Activated B cell treated with CpG ODN at 0.5 μM for 24 hours (primary cell): ENCODE measurements at regions not wholly inside any gene's neighbourhood (a gene's known extent, or its start where the extent isn't known, plus 50 kb on each side); places are given as distances from the start of the nearest gene placed in this dataset.

Experiments
- ATAC-seq: fragments of 200-7000 bp; cut with Tn5 transposase; one replicate; pipeline ENCODE4 v1.10.0; 2021; ENCODE audit warnings: low read depth, mild to moderate bottlenecking, moderate library complexity
- CTCF ChIA-PET: fragments of 350-600 bp; sonication (Branson Sonifier 250); formaldehyde crosslinking; loops from one replicate; lab custom pipeline; 2021; ENCODE audit warnings: antibody characterized with exemption; lab: Charles Lee
- POLR2A ChIA-PET: fragments of 350-600 bp; sonication (Branson Sonifier 250); formaldehyde crosslinking; loops from one replicate; lab custom pipeline; 2021; ENCODE audit warnings: antibody characterized with exemption; lab: Charles Lee
- DNase-seq: peaks from one replicate; pipeline ENCODE4 v3.0.0; 2022
- H3K27ac Mint-ChIP-seq: one replicate; pipeline ENCODE4 v1.8.0; 2020; ENCODE audit warnings: mixed read lengths
- H3K27me3 Mint-ChIP-seq: one replicate; pipeline ENCODE4 v1.8.0; 2021; ENCODE audit warnings: mixed read lengths
- H3K36me3 Mint-ChIP-seq: one replicate; pipeline ENCODE4 v1.8.0; 2021; ENCODE audit warnings: low read depth, mixed read lengths
- H3K4me1 Mint-ChIP-seq: one replicate; pipeline ENCODE4 v1.8.0; 2021; ENCODE audit warnings: mixed read lengths
- H3K4me3 Mint-ChIP-seq: one replicate; pipeline ENCODE4 v1.8.0; 2020; ENCODE audit warnings: mild to moderate bottlenecking, mixed read lengths
- H3K9me3 Mint-ChIP-seq: one replicate; pipeline ENCODE4 v1.8.0; 2020; ENCODE audit warnings: mixed read lengths
- CTCF ChIP-seq: fragments of 200-600 bp; IDR thresholded peaks from one replicate; pipeline ENCODE4 v1.8.0; 2022; ENCODE audit warnings: antibody characterized with exemption, mild to moderate bottlenecking
- intact Hi-C: fragments of 100-400 bp; cut with micrococcal nuclease; formaldehyde crosslinking; loops from one replicate; pipeline ENCODE4 v1.15.1; 2024

- TF ChIP-seq CTCF = no peak
- intact Hi-C loops = no loop called here
- peaks cover 31% of the 10 kb centered on the region for H3K4me1 Mint-ChIP-seq
These were observed 114.9 kb upstream of the AFF2 start for GRCh38 chrX:148385471-148385870.

GRCh38 chrX:148389629-148390028 is 110.8 kb upstream of the AFF2 start:
- ATAC-seq = no peak
- peaks cover 11% of the 10 kb centered on the region for H3K4me1 Mint-ChIP-seq
- no peak overlapping the region for H3K4me3 Mint-ChIP-seq
- ChIA-PET POLR2A (no interaction called here), CTCF (no interaction called here)
- H3K27ac Mint-ChIP-seq = no peak overlapping the region
- no peaks in the 10 kb centered on the region for H3K36me3 Mint-ChIP-seq
- no peaks in the 10 kb centered on the region for H3K27me3 Mint-ChIP-seq
- no peak for TF ChIP-seq CTCF
- intact Hi-C loops = no loop called here
- DNase-seq = no peak
- H3K9me3 Mint-ChIP-seq = no peaks in the 10 kb centered on the region

More at GRCh38 chrX:148385471-148385870, 114.9 kb upstream of the AFF2 start:
- DNase-seq (no peak), ATAC-seq (no peak)
- H3K9me3 Mint-ChIP-seq = no peaks in the 10 kb centered on the region
- ChIA-PET POLR2A (no interaction called here), CTCF (no interaction called here)
- H3K36me3 Mint-ChIP-seq = no peaks in the 10 kb centered on the region
- no peak overlapping the region for H3K4me3 Mint-ChIP-seq
- no peaks in the 10 kb centered on the region for H3K27me3 Mint-ChIP-seq
- no peak overlapping the region for H3K27ac Mint-ChIP-seq

GRCh38 chrX:148412006-148412405 is 88.4 kb upstream of the AFF2 start:
- TF ChIP-seq CTCF = no peak
- ChIA-PET CTCF (no interaction called here), POLR2A (no interaction called here)
- ATAC-seq (no peak), DNase-seq (no peak)
- Mint-ChIP-seq H3K36me3 (no peaks in the 10 kb centered on the region), H3K27me3 (peaks cover 3% of the 10 kb centered on the region), H3K4me1 (peaks cover 12% of the 10 kb centered on the region), H3K27ac (no peak overlapping the region), H3K9me3 (no peaks in the 10 kb centered on the region), H3K4me3 (no peak overlapping the region)
- intact Hi-C loops = no loop called here

GRCh38 chrX:148416142-148416541 is 84.3 kb upstream of the AFF2 start:
- ChIA-PET CTCF (no interaction called here), POLR2A (no interaction called here)
- TF ChIP-seq CTCF = no peak
- no peaks in the 10 kb centered on the region for H3K9me3 Mint-ChIP-seq
- H3K4me3 Mint-ChIP-seq = no peak overlapping the region
- intact Hi-C loops = loop anchor here (2.0 to 5.0 kb wide), 2 partner anchors 45 to 86 kb away; partner anchors contain the start of gene AFF2
- no peaks in the 10 kb centered on the region for H3K36me3 Mint-ChIP-seq
- H3K4me1 Mint-ChIP-seq = peaks cover 16% of the 10 kb centered on the region
- no peaks in the 10 kb centered on the region for H3K27me3 Mint-ChIP-seq
- H3K27ac Mint-ChIP-seq = peak overlapping the region; percentile 42
- DNase-seq (no peak), ATAC-seq (peak; percentile 64)

GRCh38 chrX:148416931-148417330 is 83.5 kb upstream of the AFF2 start:
- CTCF ChIA-PET = no interaction called here
- peaks cover 16% of the 10 kb centered on the region for H3K4me1 Mint-ChIP-seq
- H3K36me3 Mint-ChIP-seq = no peaks in the 10 kb centered on the region
- no peak for TF ChIP-seq CTCF
- no peak overlapping the region for H3K4me3 Mint-ChIP-seq
- H3K27ac Mint-ChIP-seq = no peak overlapping the region
- H3K9me3 Mint-ChIP-seq = no peaks in the 10 kb centered on the region
- intact Hi-C loops = loop anchor here (1.0 to 5.0 kb wide), 3 partner anchors 36 to 85 kb away; partner anchors contain the start of gene AFF2
- POLR2A ChIA-PET = no interaction called here
- ATAC-seq = no peak
- DNase-seq = no peak
- H3K27me3 Mint-ChIP-seq = no peaks in the 10 kb centered on the region
